ENCODE measurements at regions not wholly inside any gene's neighbourhood (a gene's known extent, or its start where the extent isn't known, plus 50 kb on each side); places are given as distances from the start of the nearest gene placed in this dataset.
"Not testable (repeated sequence)": the region's sequence is repeated elsewhere in the genome, so short reads cannot be mapped to it uniquely, and the experiment has no call there.

GRCh38 chr2:90218534-90218933, 1527.1 kb downstream of the RPIA start:
- not testable (repeated sequence) for TF ChIP-seq CTCF, POLR2A (IDR thresholded peaks at IDR 0.05)

Measured in body of pancreas (tissue), 4 donors.